NCI-H2107 treated with DMSO at 0.1 percent for 48 hours (cell line): ENCODE measurements at regions not wholly inside any gene's neighbourhood (a gene's known extent, or its start where the extent isn't known, plus 50 kb on each side); places are given as distances from the start of the nearest gene placed in this dataset.

Experiments
- DNase-seq: peaks from one replicate; lab custom pipeline; 2025; ENCODE audit not compliant: unreplicated experiment; lab: John Stamatoyannopoulos, UW

GRCh38 chr2:39615675-39616074 lies 50.0 kb upstream of the TMEM178A start:
- no peak for DNase-seq
